ENCODE measurements at regions not wholly inside any gene's neighbourhood (a gene's known extent, or its start where the extent isn't known, plus 50 kb on each side); places are given as distances from the start of the nearest gene placed in this dataset.

GRCh38 chr3:80275120-80275519 is 507.3 kb upstream of the ROBO1 start:
- DNase-seq, result no peak

GRCh38 chr3:80263260-80263659 is 495.5 kb upstream of the ROBO1 start:
- no peak for DNase-seq

GRCh38 chr3:80261082-80261481 is 493.3 kb upstream of the ROBO1 start:
- DNase-seq, result no peak

- no peak for DNase-seq
Measured at GRCh38 chr3:80259736-80260135, 491.9 kb upstream of the ROBO1 start.

GRCh38 chr3:80252113-80252512 is 484.3 kb upstream of the ROBO1 start:
- DNase-seq, result no peak

GRCh38 chr3:80247766-80248165 is 480.0 kb upstream of the ROBO1 start:
- no peak for DNase-seq

DNA sequence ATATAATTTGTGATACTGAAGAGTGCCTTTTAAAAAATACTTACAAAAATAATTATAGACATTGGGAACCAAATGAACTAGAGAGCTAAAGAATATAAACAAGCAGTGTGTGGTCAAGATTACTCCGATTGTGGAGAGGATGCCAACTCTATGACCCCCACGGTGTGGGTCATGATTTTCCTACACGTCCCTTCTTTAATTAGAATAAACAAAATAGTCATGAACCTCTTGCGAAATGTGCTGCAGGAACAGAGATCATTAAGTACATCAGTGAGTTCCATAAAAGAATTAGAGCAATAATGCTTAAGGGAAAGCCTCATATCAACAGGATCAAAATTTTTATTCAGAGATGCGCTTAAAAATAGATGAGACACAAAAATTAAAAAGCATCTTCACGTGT is 476.6 kb upstream of the ROBO1 start:
- no peak for DNase-seq

DNA sequence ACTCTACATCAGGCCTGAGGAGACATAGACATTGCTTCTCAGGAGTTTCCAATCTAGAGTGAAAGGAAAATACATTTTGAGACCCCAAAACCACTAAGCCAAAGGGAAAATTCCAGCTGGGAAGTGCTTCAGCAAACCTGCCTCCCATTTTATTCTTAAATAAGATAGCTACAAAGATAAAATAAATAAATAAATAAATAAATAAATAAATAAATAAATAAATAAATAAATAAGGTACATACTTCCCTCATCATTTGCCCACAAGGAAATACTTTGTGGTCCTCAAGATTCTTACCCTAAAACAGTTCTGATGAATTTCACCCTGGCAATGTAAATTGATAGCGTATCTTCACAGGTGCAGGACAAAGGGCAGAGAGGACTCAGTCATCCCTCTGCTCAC is 474.0 kb upstream of the ROBO1 start:
- no peak for DNase-seq

- no peak for DNase-seq
Measured at GRCh38 chr3:80239301-80239700, 471.5 kb upstream of the ROBO1 start.

DNA sequence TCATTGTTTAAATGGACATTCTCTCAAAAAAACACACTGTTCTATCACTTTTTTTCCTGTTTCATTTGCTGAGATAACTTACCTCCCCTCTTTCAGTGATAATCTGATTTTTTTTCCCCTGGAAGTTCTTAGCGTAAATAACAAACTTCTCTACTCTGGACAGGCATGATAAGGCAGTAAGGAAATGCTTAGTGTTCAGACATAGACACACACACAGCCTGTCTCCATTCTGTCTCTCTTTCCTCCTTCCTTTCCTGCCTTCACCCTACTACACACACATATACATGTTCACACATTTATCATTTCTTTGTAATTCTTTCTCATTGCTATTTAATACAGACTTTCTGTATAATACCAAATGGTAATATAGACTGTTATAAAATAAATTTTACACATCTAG is 470.8 kb upstream of the ROBO1 start:
- no peak for DNase-seq

- no peak for DNase-seq
Measured at GRCh38 chr3:80238152-80238551, 470.4 kb upstream of the ROBO1 start.

GRCh38 chr3:80234706-80235105 is 466.9 kb upstream of the ROBO1 start:
- no peak for DNase-seq

DNA sequence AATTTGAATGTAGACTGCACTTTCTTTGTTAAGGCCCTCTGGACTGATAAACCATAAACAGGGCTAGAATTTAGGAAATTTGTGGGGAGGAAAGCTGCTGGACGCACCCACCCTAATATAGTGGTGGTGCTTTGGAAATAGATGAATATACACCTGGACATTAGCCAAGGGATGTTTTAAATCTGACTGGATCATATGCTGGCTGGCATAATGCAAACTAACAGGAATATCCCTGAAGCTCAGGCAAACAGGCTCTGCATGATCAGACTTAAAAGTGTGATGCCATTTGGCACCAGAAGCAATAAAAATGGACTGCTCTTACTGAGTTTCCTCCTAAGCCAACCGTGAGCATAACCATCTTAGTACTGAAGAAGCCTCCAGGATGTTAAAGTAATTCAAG is 465.8 kb upstream of the ROBO1 start:
- no peak for DNase-seq

DNA sequence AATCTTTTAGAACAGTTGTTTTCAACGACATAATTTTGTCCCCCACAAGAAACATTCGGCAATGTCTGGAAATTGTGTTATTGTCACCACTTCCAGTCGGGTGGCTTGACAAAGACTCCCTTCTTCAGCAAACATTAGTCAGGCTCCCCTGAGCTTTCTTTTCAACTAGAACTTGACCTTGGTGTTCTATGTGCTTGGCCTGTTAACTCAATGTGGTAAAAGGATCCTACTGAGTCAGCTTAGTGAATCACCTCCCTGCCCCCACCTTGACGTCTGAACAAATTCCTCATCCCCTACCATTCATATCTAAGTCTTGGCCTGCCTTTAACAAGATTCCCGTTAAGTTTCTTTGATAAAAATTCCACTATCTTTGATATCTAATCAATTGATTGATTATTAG is 465.0 kb upstream of the ROBO1 start:
- DNase-seq, result no peak

DNA sequence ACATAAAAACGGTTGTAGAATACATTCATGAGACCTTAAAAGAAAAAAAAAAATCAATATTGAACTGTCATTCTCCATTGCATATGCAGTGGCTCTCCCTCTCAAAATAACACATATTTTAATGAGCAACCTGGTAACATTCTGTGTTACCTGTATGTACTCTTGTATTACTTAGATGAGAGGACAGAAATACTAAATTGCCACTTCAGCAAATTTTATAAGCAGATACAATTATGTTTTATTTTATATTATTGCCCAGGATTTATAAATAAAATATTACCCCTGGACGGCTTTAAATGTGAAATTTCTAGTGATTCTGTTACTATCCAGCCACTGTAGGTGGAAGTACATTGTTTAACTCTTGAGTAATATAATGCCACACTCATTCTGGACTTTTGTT is 463.2 kb upstream of the ROBO1 start:
- DNase-seq, result no peak

DNA sequence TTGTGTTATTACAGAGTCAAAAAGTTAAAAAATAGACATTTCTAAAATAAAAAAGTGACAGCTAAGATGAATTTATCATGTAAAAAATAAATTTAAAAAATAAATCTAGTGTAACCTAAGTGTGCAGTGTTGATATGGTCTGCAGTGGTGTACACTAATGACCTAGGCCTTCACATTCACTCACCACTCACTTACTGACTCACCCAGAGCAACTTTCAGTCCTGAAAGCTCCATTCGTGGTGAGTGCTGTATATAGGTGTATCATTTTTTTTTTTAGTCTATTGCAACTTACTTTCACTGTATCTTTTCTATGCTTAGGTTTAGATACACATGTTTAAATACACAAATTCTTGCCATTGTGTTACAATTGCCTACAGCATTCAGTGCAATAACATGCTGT is 459.4 kb upstream of the ROBO1 start:
- no peak for DNase-seq

DNA sequence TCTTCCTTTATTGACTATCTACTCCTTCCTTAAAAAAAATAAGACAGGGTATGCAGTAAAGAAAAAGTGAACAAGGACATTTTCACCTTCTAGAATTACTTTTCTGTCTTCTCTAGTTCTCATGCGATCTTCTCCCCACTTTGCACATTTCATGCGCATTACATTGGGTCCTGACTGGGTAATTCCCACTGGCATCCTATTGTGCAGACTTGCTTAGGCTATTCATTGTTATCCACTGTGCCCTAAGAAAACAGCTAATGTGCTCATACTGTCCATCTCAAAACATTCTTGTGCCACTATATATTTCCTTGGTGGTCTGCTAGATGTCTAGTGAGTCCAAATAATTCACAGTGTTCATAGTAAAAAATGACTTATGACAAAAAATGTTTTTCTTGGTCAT is 447.4 kb upstream of the ROBO1 start:
- no peak for DNase-seq

- DNase-seq, result no peak
Measured at GRCh38 chr3:80213086-80213485, 445.3 kb upstream of the ROBO1 start.

DNA sequence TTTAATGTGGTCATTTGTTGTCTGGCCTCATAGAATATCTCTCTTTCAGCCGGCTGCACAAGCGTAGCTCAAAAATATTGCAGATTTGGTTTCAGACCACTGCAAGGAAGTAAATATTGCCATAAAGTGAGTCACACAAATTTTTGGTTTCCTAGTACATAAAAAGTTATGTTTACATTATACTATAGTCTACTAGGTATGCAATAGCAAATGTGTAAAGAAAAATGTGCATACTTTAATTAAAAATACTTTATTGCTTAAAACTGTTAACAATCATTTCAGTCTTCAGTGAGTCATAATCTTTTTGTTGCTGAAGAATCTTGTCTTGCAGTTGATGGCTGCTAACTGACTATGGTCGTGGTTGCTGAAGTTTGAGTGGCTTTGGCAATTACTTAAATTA is 425.1 kb upstream of the ROBO1 start:
- DNase-seq, result no peak

DNA sequence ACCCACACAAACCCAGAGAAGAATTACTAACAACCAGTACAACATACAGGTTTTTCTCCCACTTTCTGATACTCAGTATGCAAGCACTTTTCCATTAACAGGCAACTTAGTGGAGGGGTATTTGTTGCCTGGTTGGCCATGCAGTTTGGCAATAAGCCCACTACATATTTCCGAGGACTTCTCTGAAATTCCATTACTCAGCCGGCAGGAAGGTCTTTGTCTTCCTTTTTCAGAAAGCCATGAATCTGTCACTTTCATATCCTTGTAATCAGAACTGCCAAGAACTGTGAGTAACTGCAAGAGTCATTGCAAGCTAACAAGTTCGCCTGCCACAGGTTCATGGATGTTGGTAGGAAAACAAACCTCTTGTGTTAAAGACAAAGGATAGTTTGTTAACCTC is 422.3 kb upstream of the ROBO1 start:
- no peak for DNase-seq

GRCh38 chr3:80187981-80188380 is 420.2 kb upstream of the ROBO1 start:
- DNase-seq, result no peak

- DNase-seq, result no peak
Measured at GRCh38 chr3:80159990-80160506, 392.2 kb upstream of the ROBO1 start.

- DNase-seq, result no peak
Measured at GRCh38 chr3:80158332-80158731, 390.5 kb upstream of the ROBO1 start.

DNA sequence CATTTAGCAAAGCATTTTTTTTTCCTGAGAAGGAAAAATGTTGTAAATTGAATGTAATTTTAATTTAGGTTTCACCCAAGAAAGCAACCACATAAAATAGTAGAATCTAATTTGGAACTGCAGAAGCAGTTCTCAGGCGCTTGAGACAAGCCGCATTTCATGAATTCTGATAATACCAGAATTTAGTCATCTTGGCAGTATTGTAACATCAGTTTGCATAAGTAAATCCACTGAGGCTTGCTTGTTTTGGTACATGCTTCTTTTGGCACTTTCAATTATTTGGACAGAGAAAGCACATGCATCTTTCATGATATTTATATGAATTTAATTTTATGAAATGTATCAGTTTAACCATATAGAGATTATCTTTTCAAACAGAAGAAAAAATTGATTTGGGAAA is 389.7 kb upstream of the ROBO1 start:
- no peak for DNase-seq

DNA sequence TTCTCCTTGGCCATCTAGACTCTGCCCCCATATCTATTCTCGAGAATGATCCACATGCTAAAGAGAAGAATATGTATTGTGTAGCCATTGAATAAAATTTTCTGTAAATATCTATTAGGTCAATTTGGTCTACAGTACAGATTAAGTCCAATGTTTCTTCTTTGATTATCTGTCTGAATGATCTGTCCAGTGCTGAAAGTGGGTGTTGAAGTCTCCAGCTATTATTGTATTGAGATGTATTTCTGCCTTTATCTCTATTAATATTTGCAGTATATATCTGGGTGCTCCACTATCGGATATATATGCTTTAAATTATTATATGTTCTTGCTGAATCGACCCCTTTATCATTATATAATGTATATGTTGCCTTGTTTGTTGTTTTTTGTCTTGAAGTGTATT is 384.9 kb upstream of the ROBO1 start:
- DNase-seq, result no peak

DNA sequence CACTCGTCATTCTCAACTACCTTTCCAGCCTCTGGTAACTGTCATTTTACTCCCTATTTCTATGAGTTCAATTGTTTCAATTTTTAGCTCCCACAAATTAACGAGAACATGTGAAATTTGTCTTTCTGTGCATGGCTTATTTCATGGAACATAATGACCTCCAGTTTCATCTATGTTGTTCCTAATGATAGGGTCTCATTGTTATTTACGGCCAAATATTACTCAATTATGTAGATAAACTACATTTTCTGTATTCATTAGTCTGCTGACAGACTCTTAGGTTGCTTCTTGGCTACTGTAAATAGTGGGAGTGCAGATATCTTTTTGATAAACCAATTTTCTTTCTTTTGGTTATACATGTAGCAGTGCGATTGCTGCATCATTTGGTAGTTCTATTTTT is 374.9 kb upstream of the ROBO1 start:
- no peak for DNase-seq
